Activated naive CD4-positive, alpha-beta T cell treated with anti-CD3 and anti-CD28 coated beads for 36 hours (primary cell): ENCODE measurements at regions not wholly inside any gene's neighbourhood (a gene's known extent, or its start where the extent isn't known, plus 50 kb on each side); places are given as distances from the start of the nearest gene placed in this dataset.

Experiments used
- CTCF ChIA-PET: fragments of 350-600 bp; sonication (Branson Sonifier 250); formaldehyde crosslinking; loops from one replicate; lab custom pipeline; 2021; ENCODE audit warnings: antibody characterized with exemption; lab: Charles Lee
- DNase-seq: peaks from one replicate; pipeline ENCODE4 v3.0.0-alpha.2; 2020
- H3K27ac Mint-ChIP-seq: one replicate; pipeline ENCODE4 v1.8.0; 2021; ENCODE audit warnings: mild to moderate bottlenecking, mixed read lengths
- H3K27me3 Mint-ChIP-seq: one replicate; pipeline ENCODE4 v1.8.0; 2021; ENCODE audit warnings: low read depth, mixed read lengths
- H3K36me3 Mint-ChIP-seq: one replicate; pipeline ENCODE4 v1.8.0; 2021; ENCODE audit warnings: low read depth, mixed read lengths
- H3K4me1 Mint-ChIP-seq: one replicate; pipeline ENCODE4 v1.8.0; 2021; ENCODE audit warnings: low read depth, mixed read lengths
- H3K4me3 Mint-ChIP-seq: one replicate; pipeline ENCODE4 v1.8.0; 2021; ENCODE audit warnings: mild to moderate bottlenecking, moderate library complexity, mixed read lengths
- H3K9me3 Mint-ChIP-seq: one replicate; pipeline ENCODE4 v1.8.0; 2021; ENCODE audit warnings: mixed read lengths
- intact Hi-C: fragments of 100-400 bp; cut with micrococcal nuclease; formaldehyde crosslinking; loops from one replicate; pipeline ENCODE4 v1.15.1; 2023

- H3K4me1 Mint-ChIP-seq, result no peaks in the 10 kb centered on the region
- intact Hi-C loops, result no loop called here
- H3K36me3 Mint-ChIP-seq, result no peaks in the 10 kb centered on the region
- no peaks in the 10 kb centered on the region for H3K9me3 Mint-ChIP-seq
- no peak overlapping the region for H3K27ac Mint-ChIP-seq
- CTCF ChIA-PET, result no interaction called here
- H3K27me3 Mint-ChIP-seq, result no peaks in the 10 kb centered on the region
- H3K4me3 Mint-ChIP-seq, result no peak overlapping the region
- DNase-seq, result no peak
These were observed 186.9 kb upstream of the UBL3 start for GRCh38 chr13:30037306-30037705.

GRCh38 chr13:30034458-30034795, 184.0 kb upstream of the UBL3 start:
- Mint-ChIP-seq H3K9me3 (no peaks in the 10 kb centered on the region), H3K4me3 (no peak overlapping the region), H3K4me1 (no peaks in the 10 kb centered on the region), H3K27me3 (no peaks in the 10 kb centered on the region), H3K36me3 (no peaks in the 10 kb centered on the region), H3K27ac (no peak overlapping the region)
- intact Hi-C loops, result no loop called here
- no peak for DNase-seq
- CTCF ChIA-PET, result no interaction called here

GRCh38 chr13:30033681-30034457, 183.5 kb upstream of the UBL3 start:
- Mint-ChIP-seq H3K36me3 (no peaks in the 10 kb centered on the region), H3K4me3 (no peak overlapping the region), H3K27me3 (no peaks in the 10 kb centered on the region), H3K9me3 (no peaks in the 10 kb centered on the region), H3K27ac (no peak overlapping the region), H3K4me1 (no peaks in the 10 kb centered on the region)
- CTCF ChIA-PET, result interaction anchor here (0.5 kb wide), 1 partner anchor 358 kb away, joined by 5 read pairs; no protein-coding TSS in a partner anchor
- DNase-seq, result no peak
- intact Hi-C loops, result no loop called here

GRCh38 chr13:30032263-30032662, 181.8 kb upstream of the UBL3 start:
- Mint-ChIP-seq H3K27me3 (no peaks in the 10 kb centered on the region), H3K9me3 (no peaks in the 10 kb centered on the region), H3K27ac (no peak overlapping the region), H3K36me3 (no peaks in the 10 kb centered on the region), H3K4me1 (no peaks in the 10 kb centered on the region), H3K4me3 (no peak overlapping the region)
- DNase-seq, result no peak
- CTCF ChIA-PET, result no interaction called here
- intact Hi-C loops, result no loop called here

GRCh38 chr13:30031488-30031887, 181.1 kb upstream of the UBL3 start:
- intact Hi-C loops, result no loop called here
- Mint-ChIP-seq H3K4me3 (no peak overlapping the region), H3K9me3 (no peaks in the 10 kb centered on the region), H3K27ac (no peak overlapping the region), H3K27me3 (no peaks in the 10 kb centered on the region), H3K4me1 (no peaks in the 10 kb centered on the region), H3K36me3 (no peaks in the 10 kb centered on the region)
- CTCF ChIA-PET, result interaction anchor here (0.7 kb wide), 1 partner anchor 274 kb away, joined by 4 read pairs; no protein-coding TSS in a partner anchor
- DNase-seq, result no peak

- no peak overlapping the region for H3K4me3 Mint-ChIP-seq
- no peak for DNase-seq
- H3K27ac Mint-ChIP-seq, result no peak overlapping the region
- CTCF ChIA-PET, result interaction anchor here (0.9 kb wide), 1 partner anchor 9 kb away, joined by 3 read pairs; no protein-coding TSS in a partner anchor
- H3K4me1 Mint-ChIP-seq, result no peaks in the 10 kb centered on the region
- no peaks in the 10 kb centered on the region for H3K9me3 Mint-ChIP-seq
- H3K36me3 Mint-ChIP-seq, result no peaks in the 10 kb centered on the region
- intact Hi-C loops, result no loop called here
- no peaks in the 10 kb centered on the region for H3K27me3 Mint-ChIP-seq
These were observed 179.8 kb upstream of the UBL3 start for GRCh38 chr13:30030141-30030750.

- H3K4me1 Mint-ChIP-seq, result no peaks in the 10 kb centered on the region
- no peak overlapping the region for H3K27ac Mint-ChIP-seq
- intact Hi-C loops, result no loop called here
- no peak for DNase-seq
- no peak overlapping the region for H3K4me3 Mint-ChIP-seq
- H3K27me3 Mint-ChIP-seq, result no peaks in the 10 kb centered on the region
- H3K36me3 Mint-ChIP-seq, result no peaks in the 10 kb centered on the region
- H3K9me3 Mint-ChIP-seq, result no peaks in the 10 kb centered on the region
- CTCF ChIA-PET, result interaction anchor here (0.7 kb wide), 1 partner anchor 257 kb away, joined by 3 read pairs; no protein-coding TSS in a partner anchor
These were observed 177.4 kb upstream of the UBL3 start for GRCh38 chr13:30027569-30028455.

- Mint-ChIP-seq H3K9me3 (no peaks in the 10 kb centered on the region), H3K27me3 (no peaks in the 10 kb centered on the region), H3K36me3 (no peaks in the 10 kb centered on the region), H3K27ac (no peak overlapping the region), H3K4me1 (no peaks in the 10 kb centered on the region), H3K4me3 (no peak overlapping the region)
- no peak for DNase-seq
- intact Hi-C loops, result no loop called here
- CTCF ChIA-PET, result no interaction called here
These were observed 176.5 kb upstream of the UBL3 start for GRCh38 chr13:30026909-30027308.

GRCh38 chr13:30026093-30026492, 175.7 kb upstream of the UBL3 start:
- intact Hi-C loops, result no loop called here
- no peak for DNase-seq
- no peaks in the 10 kb centered on the region for H3K4me1 Mint-ChIP-seq
- no peak overlapping the region for H3K27ac Mint-ChIP-seq
- CTCF ChIA-PET, result no interaction called here
- no peak overlapping the region for H3K4me3 Mint-ChIP-seq
- H3K36me3 Mint-ChIP-seq, result no peaks in the 10 kb centered on the region
- H3K9me3 Mint-ChIP-seq, result no peaks in the 10 kb centered on the region
- no peaks in the 10 kb centered on the region for H3K27me3 Mint-ChIP-seq

- Mint-ChIP-seq H3K27me3 (no peaks in the 10 kb centered on the region), H3K9me3 (no peaks in the 10 kb centered on the region), H3K27ac (no peak overlapping the region), H3K4me3 (no peak overlapping the region), H3K36me3 (no peaks in the 10 kb centered on the region), H3K4me1 (no peaks in the 10 kb centered on the region)
- CTCF ChIA-PET, result no interaction called here
- intact Hi-C loops, result no loop called here
- DNase-seq, result no peak
These were observed 174.9 kb upstream of the UBL3 start for GRCh38 chr13:30025351-30025750.

GRCh38 chr13:30024125-30024865, 173.9 kb upstream of the UBL3 start:
- no peaks in the 10 kb centered on the region for H3K27me3 Mint-ChIP-seq
- no peaks in the 10 kb centered on the region for H3K9me3 Mint-ChIP-seq
- intact Hi-C loops, result no loop called here
- no peak overlapping the region for H3K4me3 Mint-ChIP-seq
- DNase-seq, result no peak
- no peak overlapping the region for H3K27ac Mint-ChIP-seq
- H3K36me3 Mint-ChIP-seq, result no peaks in the 10 kb centered on the region
- CTCF ChIA-PET, result no interaction called here
- H3K4me1 Mint-ChIP-seq, result no peaks in the 10 kb centered on the region
